ENCODE measurements at regions not wholly inside any gene's neighbourhood (a gene's known extent, or its start where the extent isn't known, plus 50 kb on each side); places are given as distances from the start of the nearest gene placed in this dataset.
"Not testable (repeated sequence)": the region's sequence is repeated elsewhere in the genome, so short reads cannot be mapped to it uniquely, and the experiment has no call there.

- ChIA-PET CTCF (no interaction called here), POLR2A (no interaction called here)
- Mint-ChIP-seq H3K4me3 (no peak overlapping the region), H3K4me1 (no peaks in the 10 kb centered on the region), H3K36me3 (ENCODE audit: low read depth) (no peaks in the 10 kb centered on the region), H3K27ac (no peak overlapping the region), H3K27me3 (no peaks in the 10 kb centered on the region), H3K9me3 (no peaks in the 10 kb centered on the region)
- no peak for TF ChIP-seq CTCF (IDR thresholded peaks at IDR 0.05)
- intact Hi-C loops (cut with micrococcal nuclease): loop anchor here (10.0 kb wide), 1 partner anchor 64 kb away; no protein-coding TSS in a partner anchor
- DNase-seq (no peak), ATAC-seq (ENCODE audit: low read depth) (no peak)
Measured at GRCh38 chrX:13188731-13189309, 131.0 kb downstream of the ATXN3L start.

GRCh38 chrX:13186643-13187042 lies 133.2 kb downstream of the ATXN3L start:
- H3K27ac Mint-ChIP-seq; H3K9me3 Mint-ChIP-seq; H3K36me3 Mint-ChIP-seq (ENCODE audit: low read depth); CTCF ChIA-PET; POLR2A ChIA-PET; H3K4me3 Mint-ChIP-seq; DNase-seq; ATAC-seq (ENCODE audit: low read depth); H3K4me1 Mint-ChIP-seq; H3K27me3 Mint-ChIP-seq: not testable (repeated sequence)
- intact Hi-C loops (cut with micrococcal nuclease): loop anchor here (10.0 kb wide), 1 partner anchor 62 kb away; no protein-coding TSS in a partner anchor

GRCh38 chrX:13180807-13181206 lies 136.4 kb upstream of the FAM9C start:
- Mint-ChIP-seq H3K4me1 (no peaks in the 10 kb centered on the region), H3K27ac (no peak overlapping the region), H3K36me3 (ENCODE audit: low read depth) (no peaks in the 10 kb centered on the region), H3K9me3 (peaks cover 2% of the 10 kb centered on the region), H3K4me3 (no peak overlapping the region), H3K27me3 (no peaks in the 10 kb centered on the region)
- no peak for TF ChIP-seq CTCF (IDR thresholded peaks at IDR 0.05)
- no peak for ATAC-seq (ENCODE audit: low read depth)
- ChIA-PET POLR2A (no interaction called here), CTCF (no interaction called here)
- DNase-seq: no peak
- intact Hi-C loops (cut with micrococcal nuclease): loop anchor here (10.0 kb wide), 1 partner anchor 56 kb away; no protein-coding TSS in a partner anchor

GRCh38 chrX:13179586-13179985 lies 135.2 kb upstream of the FAM9C start:
- DNase-seq: no peak

GRCh38 chrX:13179100-13179499 lies 134.7 kb upstream of the FAM9C start:
- Mint-ChIP-seq H3K4me1 (no peaks in the 10 kb centered on the region), H3K27me3 (no peaks in the 10 kb centered on the region), H3K4me3 (no peak overlapping the region), H3K36me3 (ENCODE audit: low read depth) (no peaks in the 10 kb centered on the region), H3K9me3 (peaks cover 2% of the 10 kb centered on the region), H3K27ac (no peak overlapping the region)
- ATAC-seq (ENCODE audit: low read depth) (no peak), DNase-seq (no peak)
- intact Hi-C loops (cut with micrococcal nuclease): no loop called here
- no peak for TF ChIP-seq CTCF (IDR thresholded peaks at IDR 0.05)
- CTCF ChIA-PET: no interaction called here
- POLR2A ChIA-PET: no interaction called here

More at GRCh38 chrX:13179586-13179985, 135.2 kb upstream of the FAM9C start:
- H3K27ac Mint-ChIP-seq: no peak overlapping the region
- TF ChIP-seq CTCF (IDR thresholded peaks at IDR 0.05): no peak
- no peak overlapping the region for H3K4me3 Mint-ChIP-seq
- no peak for ATAC-seq (ENCODE audit: low read depth)
- no peaks in the 10 kb centered on the region for H3K27me3 Mint-ChIP-seq
- ChIA-PET POLR2A (no interaction called here), CTCF (no interaction called here)
- no peaks in the 10 kb centered on the region for H3K4me1 Mint-ChIP-seq
- H3K9me3 Mint-ChIP-seq: peaks cover 2% of the 10 kb centered on the region
- H3K36me3 Mint-ChIP-seq (ENCODE audit: low read depth): no peaks in the 10 kb centered on the region
- intact Hi-C loops (cut with micrococcal nuclease): no loop called here
